ENCODE measurements at regions not wholly inside any gene's neighbourhood (a gene's known extent, or its start where the extent isn't known, plus 50 kb on each side); places are given as distances from the start of the nearest gene placed in this dataset.
"Not testable (repeated sequence)": the region's sequence is repeated elsewhere in the genome, so short reads cannot be mapped to it uniquely, and the experiment has no call there.

GRCh38 chr18:62647179-62647578 lies 68.2 kb upstream of the PHLPP1 start:
- Histone ChIP-seq H4K20me1 (ENCODE audit: control insufficient read depth, insufficient read depth, low read depth, low read length) (no peaks in the 10 kb centered on the region), H3K9me3 (ENCODE audit: control insufficient read depth, insufficient read depth, low read length) (no peaks in the 10 kb centered on the region), H3F3A (ENCODE audit: control insufficient read depth, insufficient read depth) (no peaks in the 10 kb centered on the region)

GRCh38 chr18:62648045-62648678 lies 67.2 kb upstream of the PHLPP1 start:
- Histone ChIP-seq H3K9me2 (replicated peaks; ENCODE audit: control insufficient read depth, low read length) (no peaks in the 10 kb centered on the region), H4K20me1 (ENCODE audit: control insufficient read depth, insufficient read depth, low read depth, low read length) (no peaks in the 10 kb centered on the region), H3K79me2 (ENCODE audit: control insufficient read depth, low read length) (no peaks in the 10 kb centered on the region), H3K27ac (ENCODE audit: low read depth, low read length) (no peak overlapping the region), H3K4me1 (ENCODE audit: control insufficient read depth, low read length) (peaks cover 31% of the 10 kb centered on the region), H3F3A (ENCODE audit: control insufficient read depth, insufficient read depth) (no peaks in the 10 kb centered on the region), H3K9me3 (ENCODE audit: control insufficient read depth, insufficient read depth, low read length) (no peaks in the 10 kb centered on the region), H3K27me3 (ENCODE audit: control insufficient read depth, low read length) (no peaks in the 10 kb centered on the region), H3K36me3 (ENCODE audit: control insufficient read depth, low read length) (no peaks in the 10 kb centered on the region), H3K4me2 (ENCODE audit: low read length) (no peak overlapping the region), H3K4me3 (ENCODE audit: low read length) (no peak overlapping the region)
- TF ChIP-seq CTCF (IDR thresholded peaks at IDR 0.05; ENCODE audit: low read depth, low read length, poor library complexity, severe bottlenecking) (no peak), EZH2phosphoT487 (IDR thresholded peaks at IDR 0.05; ENCODE audit: borderline replicate concordance, low read length) (no peak)

More at GRCh38 chr18:62647179-62647578, 68.2 kb upstream of the PHLPP1 start:
- no peak overlapping the region for H3K27ac ChIP-seq (ENCODE audit: low read depth, low read length)
- H3K27me3 ChIP-seq (ENCODE audit: control insufficient read depth, low read length): no peaks in the 10 kb centered on the region
- H3K9me2 ChIP-seq (replicated peaks; ENCODE audit: control insufficient read depth, low read length): no peaks in the 10 kb centered on the region
- H3K4me2 ChIP-seq (ENCODE audit: low read length): no peak overlapping the region
- no peak for TF ChIP-seq EZH2phosphoT487 (IDR thresholded peaks at IDR 0.05; ENCODE audit: borderline replicate concordance, low read length)
- no peak for TF ChIP-seq CTCF (IDR thresholded peaks at IDR 0.05; ENCODE audit: low read depth, low read length, poor library complexity, severe bottlenecking)
- H3K79me2 ChIP-seq (ENCODE audit: control insufficient read depth, low read length): no peaks in the 10 kb centered on the region
- H3K36me3 ChIP-seq (ENCODE audit: control insufficient read depth, low read length): no peaks in the 10 kb centered on the region
- no peak overlapping the region for H3K4me3 ChIP-seq (ENCODE audit: low read length)
- peaks cover 21% of the 10 kb centered on the region for H3K4me1 ChIP-seq (ENCODE audit: control insufficient read depth, low read length)

GRCh38 chr18:62651276-62652056 lies 63.9 kb upstream of the PHLPP1 start:
- Histone ChIP-seq H3K27me3 (ENCODE audit: control insufficient read depth, low read length) (no peaks in the 10 kb centered on the region), H3K27ac (ENCODE audit: low read depth, low read length) (peak overlapping the region; percentile 85), H3K9me2 (replicated peaks; ENCODE audit: control insufficient read depth, low read length) (no peaks in the 10 kb centered on the region), H3K79me2 (ENCODE audit: control insufficient read depth, low read length) (no peaks in the 10 kb centered on the region), H3K9me3 (ENCODE audit: control insufficient read depth, insufficient read depth, low read length) (no peaks in the 10 kb centered on the region), H3F3A (ENCODE audit: control insufficient read depth, insufficient read depth) (no peaks in the 10 kb centered on the region), H3K4me1 (ENCODE audit: control insufficient read depth, low read length) (peaks cover 33% of the 10 kb centered on the region), H3K4me3 (ENCODE audit: low read length) (peak overlapping the region; percentile 66), H4K20me1 (ENCODE audit: control insufficient read depth, insufficient read depth, low read depth, low read length) (no peaks in the 10 kb centered on the region), H3K4me2 (ENCODE audit: low read length) (peak overlapping the region; percentile 87), H3K36me3 (ENCODE audit: control insufficient read depth, low read length) (no peaks in the 10 kb centered on the region)
- no peak for TF ChIP-seq CTCF (IDR thresholded peaks at IDR 0.05; ENCODE audit: low read depth, low read length, poor library complexity, severe bottlenecking)
- no peak for TF ChIP-seq EZH2phosphoT487 (IDR thresholded peaks at IDR 0.05; ENCODE audit: borderline replicate concordance, low read length)

- H3K9me2 ChIP-seq (replicated peaks; ENCODE audit: control insufficient read depth, low read length); H3K79me2 ChIP-seq (ENCODE audit: control insufficient read depth, low read length); H3K36me3 ChIP-seq (ENCODE audit: control insufficient read depth, low read length); H3K27me3 ChIP-seq (ENCODE audit: control insufficient read depth, low read length); H4K20me1 ChIP-seq (ENCODE audit: control insufficient read depth, insufficient read depth, low read depth, low read length); H3F3A ChIP-seq (ENCODE audit: control insufficient read depth, insufficient read depth); H3K9me3 ChIP-seq (ENCODE audit: control insufficient read depth, insufficient read depth, low read length): not testable (repeated sequence)
- peak overlapping the region; percentile 85 for H3K27ac ChIP-seq (ENCODE audit: low read depth, low read length)
- H3K4me2 ChIP-seq (ENCODE audit: low read length): peak overlapping the region; percentile 87
- H3K4me1 ChIP-seq (ENCODE audit: control insufficient read depth, low read length): peaks cover 33% of the 10 kb centered on the region
- H3K4me3 ChIP-seq (ENCODE audit: low read length): peak overlapping the region; percentile 66
Measured at GRCh38 chr18:62652057-62652629, 63.2 kb upstream of the PHLPP1 start.

Data from DOHH2 (cell line).